ENCODE measurements at regions not wholly inside any gene's neighbourhood (a gene's known extent, or its start where the extent isn't known, plus 50 kb on each side); places are given as distances from the start of the nearest gene placed in this dataset.

- Histone ChIP-seq H3K4me3 (ENCODE audit: low read length) (no peak overlapping the region), H3K4me1 (ENCODE audit: control insufficient read depth, insufficient read depth, low read length) (peaks cover 59% of the 10 kb centered on the region), H3K27me3 (ENCODE audit: control insufficient read depth, insufficient read depth, low read length) (no peaks in the 10 kb centered on the region), H3K9me3 (ENCODE audit: control insufficient read depth, low read depth, low read length) (no peaks in the 10 kb centered on the region), H3K27ac (ENCODE audit: low read length) (no peak overlapping the region), H3K36me3 (ENCODE audit: control insufficient read depth, insufficient read depth, low read length) (no peaks in the 10 kb centered on the region)
- DNase-seq = no peak
- 70% methylated on average over 4 of the region's 8 CpGs for WGBS (ENCODE audit: insufficient coverage, low lambda C conversion rate)
Observed at GRCh38 chr2:236974752-236975151, 110.9 kb upstream of the COPS8 start.

GRCh38 chr2:236975766-236976165, 109.9 kb upstream of the COPS8 start:
- H3K4me1 ChIP-seq (ENCODE audit: control insufficient read depth, insufficient read depth, low read length) = peaks cover 54% of the 10 kb centered on the region
- H3K27ac ChIP-seq (ENCODE audit: low read length) = peak overlapping the region; percentile 53
- H3K36me3 ChIP-seq (ENCODE audit: control insufficient read depth, insufficient read depth, low read length) = no peaks in the 10 kb centered on the region
- no peaks in the 10 kb centered on the region for H3K9me3 ChIP-seq (ENCODE audit: control insufficient read depth, low read depth, low read length)
- DNase-seq = no peak
- WGBS (ENCODE audit: insufficient coverage, low lambda C conversion rate) = 91% methylated on average over 4 of the region's 5 CpGs
- H3K27me3 ChIP-seq (ENCODE audit: control insufficient read depth, insufficient read depth, low read length) = no peaks in the 10 kb centered on the region
- H3K4me3 ChIP-seq (ENCODE audit: low read length) = no peak overlapping the region

DNA sequence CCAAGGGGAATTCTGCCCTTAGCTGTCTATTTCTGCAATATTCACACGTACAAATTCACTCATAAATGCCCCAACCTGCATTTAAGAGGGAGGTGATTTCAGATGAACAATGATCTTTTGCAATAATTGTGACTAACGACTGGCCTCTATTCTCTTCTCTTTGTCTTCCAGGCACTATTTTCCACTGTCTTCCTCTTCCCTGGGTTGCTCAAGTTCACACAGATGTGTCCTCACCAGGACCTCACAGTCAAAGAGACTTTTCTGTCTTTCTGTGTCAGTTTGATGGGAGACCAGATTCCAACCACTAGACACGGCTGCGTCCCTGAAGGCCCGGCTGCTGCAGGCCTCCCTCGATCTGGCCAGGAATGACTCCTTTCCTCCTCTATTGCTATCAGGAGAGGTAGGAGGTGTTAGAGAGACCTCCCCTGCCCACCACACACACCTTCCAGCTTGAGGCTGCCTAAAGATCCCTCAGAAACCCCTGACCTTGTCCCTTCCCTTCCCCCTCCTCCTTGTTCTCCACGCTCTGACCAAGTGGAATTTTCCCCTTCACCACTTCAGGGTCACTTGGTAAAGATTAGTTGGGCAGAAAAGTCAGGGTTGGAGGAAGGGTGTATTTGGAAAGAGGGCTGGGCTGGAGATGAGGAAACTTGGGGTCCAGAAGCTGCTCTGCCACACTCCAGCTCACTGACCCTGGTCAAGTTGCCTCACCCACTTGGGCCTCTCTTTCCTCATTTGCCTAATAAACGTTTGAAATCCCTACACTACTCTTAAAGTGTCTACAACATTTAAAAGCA, 109.2 kb upstream of the COPS8 start:
- DNase-seq = peak; percentile 31 to 51
- H3K4me3 ChIP-seq (ENCODE audit: low read length) = no peak overlapping the region
- peak overlapping the region; percentile 53 for H3K27ac ChIP-seq (ENCODE audit: low read length)
- WGBS (ENCODE audit: insufficient coverage, low lambda C conversion rate) = 100% methylated on average over 1 of the region's 8 CpGs
- H3K27me3 ChIP-seq (ENCODE audit: control insufficient read depth, insufficient read depth, low read length) = no peaks in the 10 kb centered on the region
- H3K9me3 ChIP-seq (ENCODE audit: control insufficient read depth, low read depth, low read length) = no peaks in the 10 kb centered on the region
- peaks cover 47% of the 10 kb centered on the region for H3K4me1 ChIP-seq (ENCODE audit: control insufficient read depth, insufficient read depth, low read length)
- no peaks in the 10 kb centered on the region for H3K36me3 ChIP-seq (ENCODE audit: control insufficient read depth, insufficient read depth, low read length)

GRCh38 chr2:236977063-236977851, 108.4 kb upstream of the COPS8 start:
- no peaks in the 10 kb centered on the region for H3K36me3 ChIP-seq (ENCODE audit: control insufficient read depth, insufficient read depth, low read length)
- WGBS (ENCODE audit: insufficient coverage, low lambda C conversion rate) = no CpG with 5 or more reads among the region's 11 CpGs
- peaks cover 39% of the 10 kb centered on the region for H3K4me1 ChIP-seq (ENCODE audit: control insufficient read depth, insufficient read depth, low read length)
- H3K27ac ChIP-seq (ENCODE audit: low read length) = peak overlapping the region; percentile 53
- no peaks in the 10 kb centered on the region for H3K9me3 ChIP-seq (ENCODE audit: control insufficient read depth, low read depth, low read length)
- DNase-seq = peak in 1 of 2 donors; percentile 73
- no peak overlapping the region for H3K4me3 ChIP-seq (ENCODE audit: low read length)
- no peaks in the 10 kb centered on the region for H3K27me3 ChIP-seq (ENCODE audit: control insufficient read depth, insufficient read depth, low read length)

- no peak overlapping the region for H3K4me3 ChIP-seq (ENCODE audit: low read length)
- H3K27me3 ChIP-seq (ENCODE audit: control insufficient read depth, insufficient read depth, low read length) = no peaks in the 10 kb centered on the region
- no peak for DNase-seq
- H3K9me3 ChIP-seq (ENCODE audit: control insufficient read depth, low read depth, low read length) = no peaks in the 10 kb centered on the region
- no peaks in the 10 kb centered on the region for H3K36me3 ChIP-seq (ENCODE audit: control insufficient read depth, insufficient read depth, low read length)
- H3K4me1 ChIP-seq (ENCODE audit: control insufficient read depth, insufficient read depth, low read length) = peaks cover 35% of the 10 kb centered on the region
- H3K27ac ChIP-seq (ENCODE audit: low read length) = peak overlapping the region; percentile 53
- 100% methylated on average over 1 of the region's 7 CpGs for WGBS (ENCODE audit: insufficient coverage, low lambda C conversion rate)
Observed at GRCh38 chr2:236977852-236978398, 107.8 kb upstream of the COPS8 start.

- Histone ChIP-seq H3K4me3 (ENCODE audit: low read length) (no peak overlapping the region), H3K27me3 (ENCODE audit: control insufficient read depth, insufficient read depth, low read length) (no peaks in the 10 kb centered on the region), H3K4me1 (ENCODE audit: control insufficient read depth, insufficient read depth, low read length) (peaks cover 24% of the 10 kb centered on the region), H3K9me3 (ENCODE audit: control insufficient read depth, low read depth, low read length) (peaks cover 3% of the 10 kb centered on the region), H3K36me3 (ENCODE audit: control insufficient read depth, insufficient read depth, low read length) (no peaks in the 10 kb centered on the region), H3K27ac (ENCODE audit: low read length) (no peak overlapping the region)
- WGBS (ENCODE audit: insufficient coverage, low lambda C conversion rate) = no CpG with 5 or more reads among the region's 3 CpGs
- DNase-seq = no peak
Observed at GRCh38 chr2:236979664-236980063, 106.0 kb upstream of the COPS8 start.

GRCh38 chr2:236980961-236981360, 104.7 kb upstream of the COPS8 start:
- H3K4me3 ChIP-seq (ENCODE audit: low read length) = no peak overlapping the region
- H3K27ac ChIP-seq (ENCODE audit: low read length) = no peak overlapping the region
- no CpG with 5 or more reads among the region's 3 CpGs for WGBS (ENCODE audit: insufficient coverage, low lambda C conversion rate)
- no peak for DNase-seq
- peaks cover 3% of the 10 kb centered on the region for H3K9me3 ChIP-seq (ENCODE audit: control insufficient read depth, low read depth, low read length)
- no peaks in the 10 kb centered on the region for H3K36me3 ChIP-seq (ENCODE audit: control insufficient read depth, insufficient read depth, low read length)
- H3K4me1 ChIP-seq (ENCODE audit: control insufficient read depth, insufficient read depth, low read length) = peaks cover 24% of the 10 kb centered on the region
- H3K27me3 ChIP-seq (ENCODE audit: control insufficient read depth, insufficient read depth, low read length) = no peaks in the 10 kb centered on the region

DNA sequence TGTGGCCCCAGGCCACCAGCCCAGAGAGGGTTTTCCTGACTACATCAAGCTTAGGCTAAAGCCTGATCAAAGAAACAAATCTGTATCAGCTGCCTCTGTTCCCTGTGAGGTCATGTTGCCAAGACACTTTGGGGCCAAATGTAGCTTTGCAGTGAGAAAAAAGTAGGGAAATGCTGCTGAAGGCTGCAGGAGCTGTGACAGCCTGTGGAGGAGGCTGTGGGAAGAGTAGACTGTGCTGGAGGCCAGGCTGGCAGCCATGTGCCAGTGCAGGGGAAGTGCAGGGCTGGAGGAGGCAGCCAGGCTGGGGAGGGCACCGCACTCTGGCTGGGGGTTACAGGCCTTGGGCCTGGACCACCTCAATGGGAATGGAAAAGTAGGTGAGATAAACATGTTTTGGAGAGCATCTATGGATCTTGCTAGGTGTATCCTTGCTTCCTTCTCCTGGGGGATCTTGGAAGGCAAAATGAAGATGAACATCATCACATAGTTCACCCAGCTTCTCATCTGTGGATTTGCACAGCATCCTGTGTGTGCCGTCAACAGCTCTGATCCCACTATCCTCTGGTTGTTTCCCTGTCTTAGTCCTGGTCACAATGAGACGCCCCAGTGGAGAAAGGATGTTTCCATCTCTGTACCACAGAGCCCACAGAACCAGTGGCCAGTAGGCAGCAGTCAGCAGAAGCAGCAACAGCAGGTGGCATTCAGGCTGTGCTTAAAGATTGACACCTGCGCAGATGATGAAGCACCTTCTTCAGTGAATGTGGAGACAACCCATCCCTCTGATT, 103.8 kb upstream of the COPS8 start:
- H3K27ac ChIP-seq (ENCODE audit: low read length) = no peak overlapping the region
- DNase-seq = no peak
- H3K27me3 ChIP-seq (ENCODE audit: control insufficient read depth, insufficient read depth, low read length) = no peaks in the 10 kb centered on the region
- H3K9me3 ChIP-seq (ENCODE audit: control insufficient read depth, low read depth, low read length) = peaks cover 3% of the 10 kb centered on the region
- H3K4me1 ChIP-seq (ENCODE audit: control insufficient read depth, insufficient read depth, low read length) = peaks cover 14% of the 10 kb centered on the region
- no peaks in the 10 kb centered on the region for H3K36me3 ChIP-seq (ENCODE audit: control insufficient read depth, insufficient read depth, low read length)
- no CpG with 5 or more reads among the region's 4 CpGs for WGBS (ENCODE audit: insufficient coverage, low lambda C conversion rate)
- no peak overlapping the region for H3K4me3 ChIP-seq (ENCODE audit: low read length)

DNA sequence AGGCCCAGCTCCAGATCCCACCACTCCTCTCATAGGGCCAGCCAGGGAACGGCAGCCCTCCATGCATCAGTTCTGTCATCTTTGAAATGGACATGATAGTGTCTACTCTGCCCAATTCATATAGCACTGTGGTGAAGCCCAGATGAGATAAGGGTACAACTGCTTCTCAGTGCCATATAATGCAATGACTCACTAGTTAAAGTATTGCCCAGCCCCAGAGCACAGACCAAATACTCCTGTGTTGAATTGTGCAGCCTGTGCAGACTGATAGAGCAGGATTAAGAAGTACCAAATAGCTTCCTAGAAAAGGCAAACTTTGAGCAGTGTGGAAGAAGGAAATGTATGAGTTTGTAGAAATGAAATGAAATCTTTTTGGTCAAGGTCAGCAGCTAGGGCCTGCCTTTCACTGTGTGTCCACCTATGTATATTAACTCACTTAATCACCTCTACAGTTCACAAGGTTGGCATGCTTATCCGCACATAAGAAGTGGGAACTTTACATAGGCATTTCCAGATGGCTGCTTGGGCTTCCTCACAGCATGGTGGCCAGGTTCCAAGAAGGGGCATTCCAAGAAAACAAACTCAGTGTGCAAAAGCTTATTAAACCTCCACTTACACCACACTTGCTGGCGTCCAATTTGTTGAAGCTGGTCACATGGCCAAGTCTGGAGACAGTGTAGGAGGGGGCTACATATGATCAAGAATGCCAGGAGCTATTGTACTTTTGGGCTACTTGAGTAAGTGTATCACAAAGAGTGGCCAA, 102.8 kb upstream of the COPS8 start:
- H3K4me1 ChIP-seq (ENCODE audit: control insufficient read depth, insufficient read depth, low read length) = peaks cover 5% of the 10 kb centered on the region
- DNase-seq = peak; percentile 49 to 70
- no peaks in the 10 kb centered on the region for H3K36me3 ChIP-seq (ENCODE audit: control insufficient read depth, insufficient read depth, low read length)
- no peak overlapping the region for H3K4me3 ChIP-seq (ENCODE audit: low read length)
- WGBS (ENCODE audit: insufficient coverage, low lambda C conversion rate) = no CpG with 5 or more reads among the region's 3 CpGs
- no peaks in the 10 kb centered on the region for H3K27me3 ChIP-seq (ENCODE audit: control insufficient read depth, insufficient read depth, low read length)
- peak overlapping the region; percentile 55 for H3K27ac ChIP-seq (ENCODE audit: low read length)
- H3K9me3 ChIP-seq (ENCODE audit: control insufficient read depth, low read depth, low read length) = peaks cover 3% of the 10 kb centered on the region
